ENCODE measurements at regions not wholly inside any gene's neighbourhood (a gene's known extent, or its start where the extent isn't known, plus 50 kb on each side); places are given as distances from the start of the nearest gene placed in this dataset.
A peak's percentile ranks its signal among the peaks of the same experiment; 100 is the strongest.

DNA sequence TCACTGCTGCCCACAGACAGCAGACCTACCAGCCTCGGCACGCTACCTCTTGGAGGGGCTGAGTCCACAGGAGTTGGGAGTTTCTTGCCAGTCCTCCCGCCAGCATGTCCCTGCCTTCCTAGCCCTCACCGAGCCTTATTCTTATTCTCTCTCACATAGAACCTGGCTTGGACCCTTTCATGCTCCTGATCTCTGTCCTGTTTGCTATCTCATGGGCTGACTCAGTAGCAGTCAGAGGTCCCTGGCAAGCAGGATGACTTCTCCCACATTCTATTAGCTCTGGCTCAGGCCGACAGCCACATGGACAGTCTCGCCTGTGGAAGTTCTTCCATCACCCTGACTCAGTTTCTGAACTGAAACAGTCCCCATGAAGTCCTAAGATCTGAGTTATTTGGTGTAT, 79.5 kb upstream of the ADRA1D start:
- H3K4me1 ChIP-seq = peaks cover 0 to 12% (median 0%) of the 10 kb centered on the region in 12 donors
- H3K27me3 ChIP-seq = no peaks in the 10 kb centered on the region
- 88 to 93% (median 92%) methylated on average over 6 of the region's 6 CpGs for WGBS, 4 donors
- no peak overlapping the region for H3K4me3 ChIP-seq
- H3K36me3 ChIP-seq = no peaks in the 10 kb centered on the region
- TF ChIP-seq, protein P1, sequence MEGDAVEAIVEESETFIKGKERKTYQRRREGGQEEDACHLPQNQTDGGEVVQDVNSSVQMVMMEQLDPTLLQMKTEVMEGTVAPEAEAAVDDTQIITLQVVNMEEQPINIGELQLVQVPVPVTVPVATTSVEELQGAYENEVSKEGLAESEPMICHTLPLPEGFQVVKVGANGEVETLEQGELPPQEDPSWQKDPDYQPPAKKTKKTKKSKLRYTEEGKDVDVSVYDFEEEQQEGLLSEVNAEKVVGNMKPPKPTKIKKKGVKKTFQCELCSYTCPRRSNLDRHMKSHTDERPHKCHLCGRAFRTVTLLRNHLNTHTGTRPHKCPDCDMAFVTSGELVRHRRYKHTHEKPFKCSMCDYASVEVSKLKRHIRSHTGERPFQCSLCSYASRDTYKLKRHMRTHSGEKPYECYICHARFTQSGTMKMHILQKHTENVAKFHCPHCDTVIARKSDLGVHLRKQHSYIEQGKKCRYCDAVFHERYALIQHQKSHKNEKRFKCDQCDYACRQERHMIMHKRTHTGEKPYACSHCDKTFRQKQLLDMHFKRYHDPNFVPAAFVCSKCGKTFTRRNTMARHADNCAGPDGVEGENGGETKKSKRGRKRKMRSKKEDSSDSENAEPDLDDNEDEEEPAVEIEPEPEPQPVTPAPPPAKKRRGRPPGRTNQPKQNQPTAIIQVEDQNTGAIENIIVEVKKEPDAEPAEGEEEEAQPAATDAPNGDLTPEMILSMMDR (IDR thresholded peaks at IDR 0.05) = no peak
- TF ChIP-seq POLR2A (IDR thresholded peaks at IDR 0.05) = no peak
- intact Hi-C loops (cut with DNase I) = loop anchor here in 1 of 10 donors (10.0 kb wide), 1 partner anchor 74 kb away; no protein-coding TSS in a partner anchor
- ATAC-seq (no peak), DNase-seq (no peak)
- no peak overlapping the region for H3K27ac ChIP-seq
- peaks cover 0 to 5% (median 0%) of the 10 kb centered on the region in 12 donors for H3K9me3 ChIP-seq

DNA sequence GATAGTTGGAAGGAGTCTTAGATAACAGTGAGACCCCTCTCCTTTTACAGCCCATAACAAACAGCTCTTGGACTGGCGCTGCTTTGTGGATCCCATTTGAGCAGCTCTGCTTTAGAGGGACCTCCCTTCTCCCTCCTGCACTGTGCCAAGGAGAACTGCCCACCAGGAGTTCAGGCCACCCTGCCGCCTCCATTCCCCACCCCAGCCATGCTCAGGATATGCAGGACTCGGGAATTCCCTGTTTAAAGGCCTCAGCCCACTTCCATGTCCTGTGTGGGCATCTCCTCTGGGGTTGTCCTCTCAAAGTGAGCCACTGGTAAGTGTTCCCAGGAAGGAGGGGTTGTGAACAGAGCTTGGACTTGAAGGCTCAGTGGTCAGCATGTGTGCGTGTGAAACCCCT, 78.9 kb upstream of the ADRA1D start:
- Histone ChIP-seq H3K4me1 (peaks cover 0 to 12% (median 0%) of the 10 kb centered on the region in 12 donors), H3K27ac (no peak overlapping the region), H3K4me3 (no peak overlapping the region), H3K36me3 (no peaks in the 10 kb centered on the region), H3K9me3 (peaks cover 0 to 5% (median 0%) of the 10 kb centered on the region in 12 donors), H3K27me3 (no peaks in the 10 kb centered on the region)
- ATAC-seq (no peak), DNase-seq (no peak)
- 83 to 90% (median 87%) methylated on average over 4 of the region's 4 CpGs for WGBS, 4 donors
- intact Hi-C loops (cut with DNase I) = loop anchor here in 1 of 10 donors (10.0 kb wide), 1 partner anchor 73 kb away; no protein-coding TSS in a partner anchor
- TF ChIP-seq, protein P1 (IDR thresholded peaks at IDR 0.05) = no peak
- TF ChIP-seq POLR2A (IDR thresholded peaks at IDR 0.05) = no peak

DNA sequence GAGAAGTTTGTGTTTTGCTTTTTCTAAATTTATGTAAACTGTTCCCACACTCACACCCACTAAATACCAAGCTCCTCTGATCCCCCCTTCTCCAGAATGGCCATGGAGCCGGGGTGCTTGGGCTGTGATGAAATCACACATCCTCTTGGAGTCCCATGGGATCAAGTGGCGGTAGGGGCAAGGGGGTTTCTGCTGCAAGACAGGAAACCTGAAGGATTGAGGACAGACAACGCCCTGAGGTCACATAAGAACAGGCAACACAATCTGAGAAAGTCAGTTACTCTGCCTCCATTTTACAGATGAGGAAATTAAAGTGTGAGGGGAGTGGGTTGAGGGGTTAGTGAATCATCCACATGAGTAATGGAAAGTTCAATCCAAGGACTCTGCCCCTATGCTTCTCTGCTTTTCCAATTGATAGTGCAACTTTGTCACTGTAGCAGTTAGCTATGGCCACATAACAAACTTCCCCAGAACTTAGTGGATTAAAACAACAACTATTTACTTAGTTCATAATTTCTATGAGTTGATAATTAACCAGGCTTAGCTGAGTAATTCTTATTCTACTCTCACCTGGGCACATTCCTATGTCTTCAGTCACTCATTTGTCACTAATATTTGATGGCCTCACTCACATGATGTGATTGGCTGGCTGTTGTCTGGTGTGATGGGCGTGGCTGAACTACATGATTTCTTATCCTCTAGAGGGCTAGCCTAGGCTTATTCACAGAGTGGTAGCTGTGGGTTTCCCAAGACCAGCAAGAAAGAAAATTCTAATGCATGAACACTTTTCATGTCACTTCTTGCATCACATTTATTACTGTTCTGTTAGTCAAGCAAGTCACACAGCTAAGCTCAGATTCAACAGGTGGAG, 77.3 kb upstream of the ADRA1D start:
- ATAC-seq (peak in 2 of 4 donors; percentile 39 to 60), DNase-seq (peak in 1 of 5 donors; percentile 66)
- intact Hi-C loops (cut with DNase I) = loop anchor here in 1 of 10 donors (10.0 kb wide), 1 partner anchor 72 kb away; no protein-coding TSS in a partner anchor
- TF ChIP-seq, protein P1 (IDR thresholded peaks at IDR 0.05) = no peak
- TF ChIP-seq POLR2A (IDR thresholded peaks at IDR 0.05) = no peak
- H3K4me1 ChIP-seq = peaks cover 0 to 12% (median 0%) of the 10 kb centered on the region in 12 donors
- no peaks in the 10 kb centered on the region for H3K27me3 ChIP-seq
- H3K36me3 ChIP-seq = no peaks in the 10 kb centered on the region
- H3K9me3 ChIP-seq = peaks cover 0 to 5% (median 0%) of the 10 kb centered on the region in 12 donors
- no peak overlapping the region for H3K4me3 ChIP-seq
- WGBS, 4 donors = 46 to 55% (median 50%) methylated on average over 4 of the region's 4 CpGs
- H3K27ac ChIP-seq = peak overlapping the region in 3 of 12 donors; percentile 14 to 25 (median 24)

DNA sequence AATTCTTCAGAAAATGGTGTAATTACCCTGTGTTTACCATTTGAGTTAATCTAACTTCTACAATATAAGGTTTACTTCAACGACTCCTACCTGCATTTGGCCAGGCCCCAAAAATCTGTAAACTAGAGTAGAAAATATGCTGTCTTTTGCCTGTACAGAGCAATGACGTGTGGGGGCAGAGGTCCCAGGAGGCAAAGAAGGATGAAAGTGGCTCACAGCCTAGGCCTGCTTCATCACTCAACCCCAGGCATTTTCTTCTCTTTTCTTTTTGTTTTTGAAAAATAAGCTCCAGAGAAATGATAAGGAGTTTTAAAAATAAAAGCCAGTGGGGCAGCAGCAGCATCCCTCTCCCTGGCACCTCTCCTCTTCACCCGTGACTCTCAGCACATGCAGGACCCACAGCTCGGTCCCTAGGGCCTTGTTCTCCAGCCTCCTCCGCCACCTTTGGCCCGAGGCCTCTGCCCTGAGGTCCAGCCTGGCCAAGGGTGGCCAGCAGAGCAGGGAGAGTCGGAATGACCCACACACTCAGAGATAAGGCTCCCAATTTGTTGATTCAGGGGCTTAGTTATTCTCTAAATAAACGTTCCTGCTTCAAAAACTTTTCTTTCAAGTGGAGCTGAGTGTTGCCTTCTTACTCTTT, 76.6 kb upstream of the ADRA1D start:
- ATAC-seq (peak in 2 of 4 donors; percentile 31 to 44), DNase-seq (peak in 3 of 5 donors; percentile 26 to 39 (median 35))
- Histone ChIP-seq H3K4me1 (peaks cover 0 to 12% (median 0%) of the 10 kb centered on the region in 12 donors), H3K36me3 (no peaks in the 10 kb centered on the region), H3K27ac (peak overlapping the region in 5 of 12 donors; percentile 14 to 43 (median 25)), H3K27me3 (no peaks in the 10 kb centered on the region), H3K9me3 (peaks cover 0 to 5% (median 0%) of the 10 kb centered on the region in 12 donors), H3K4me3 (no peak overlapping the region)
- intact Hi-C loops (cut with DNase I) = loop anchor here in 1 of 10 donors (10.0 kb wide), 1 partner anchor 71 kb away; no protein-coding TSS in a partner anchor
- TF ChIP-seq, protein P1 (IDR thresholded peaks at IDR 0.05) = no peak
- WGBS, 4 donors = 40 to 53% (median 49%) methylated on average over 8 of the region's 8 CpGs
